Right lobe of liver (tissue), 6 donors: ENCODE measurements at regions not wholly inside any gene's neighbourhood (a gene's known extent, or its start where the extent isn't known, plus 50 kb on each side); places are given as distances from the start of the nearest gene placed in this dataset.

Experiments used
- ATAC-seq, 4 donors: fragments of 200-7000 bp; cut with Tn5 transposase; one replicate each; pipeline ENCODE4 v1.9.1; 2020; ENCODE audit warnings: mild to moderate bottlenecking in 4 of 4, moderate library complexity in 4 of 4
- DNase-seq, 3 donors: peaks; one replicate each; pipeline ENCODE4 v3.0.0-alpha.2; 2020
- H3K27ac ChIP-seq, 3 donors: fragments of 200-600 bp; one replicate each; pipeline ENCODE4 v1.8.0; 2022
- H3K27me3 ChIP-seq, 2 donors: fragments of 200-600 bp; one replicate each; pipeline ENCODE4 v1.8.0; 2022
- H3K36me3 ChIP-seq, 4 donors: fragments of 200-600 bp; sonication (generic) in 1 of 4; one replicate each; pipeline versions ENCODE4 v1.5.1 to v1.8.0; 2017 to 2022; ENCODE audit warnings: control low read depth in 1 of 4
- H3K4me1 ChIP-seq, 4 donors: fragments of 200-600 bp; sonication (generic) in 1 of 4; one replicate each; pipeline versions ENCODE4 v1.5.1 to v1.8.0; 2017 to 2022; ENCODE audit warnings: control low read depth in 1 of 4
- H3K4me3 ChIP-seq, 3 donors: fragments of 200-600 bp; one replicate each; pipeline ENCODE4 v1.8.0; 2022
- H3K9me3 ChIP-seq, 4 donors: fragments of 200-600 bp; sonication (generic) in 1 of 4; one replicate each; pipeline versions ENCODE4 v1.5.1 to v1.8.0; 2017 to 2022; ENCODE audit warnings: control low read depth in 1 of 4
- POLR2A ChIP-seq: fragments of 450-650 bp; IDR thresholded peaks from one replicate; pipeline ENCODE4 v1.6.1; 2017; ENCODE audit warnings: antibody characterized with exemption, mild to moderate bottlenecking
- WGBS: methylation state at CpG from one replicate; pipeline ENCODE4 v1.1.6; 2018; ENCODE audit warnings: low coverage, low lambda C conversion rate; ENCODE audit not compliant: insufficient coverage; ENCODE audit errors: missing lambda C conversion rate; 5-methylcytosine and 5-hydroxymethylcytosine counted together
- intact Hi-C, 2 donors: fragments of 100-400 bp; cut with DNase I; formaldehyde crosslinking; loops; one replicate each; pipeline versions ENCODE4 v1.11.2 to v1.14.1; 2022
- TF ChIP-seq, protein P1 (sequence below), 4 donors: fragments of 200-600 bp in 3 of 4; fragments of 450-650 bp in 1 of 4; IDR thresholded peaks; one replicate each; pipeline versions ENCODE4 v1.5.1 to v1.8.0; 2016 to 2022; ENCODE audit warnings: antibody characterized with exemption in 4 of 4, mild to moderate bottlenecking in 2 of 4
- donor health status: DM: no; HTN: yes; CAD: no.
- donor health status: DM: no; HTN: no; CAD: no.
- donor health status: DM: no; HTN: no; CAD: no.
- donor health status: DM: no; HTN: yes; CAD: no.
- donor health status: DM: no; HTN: yes; CAD: no.

DNA sequence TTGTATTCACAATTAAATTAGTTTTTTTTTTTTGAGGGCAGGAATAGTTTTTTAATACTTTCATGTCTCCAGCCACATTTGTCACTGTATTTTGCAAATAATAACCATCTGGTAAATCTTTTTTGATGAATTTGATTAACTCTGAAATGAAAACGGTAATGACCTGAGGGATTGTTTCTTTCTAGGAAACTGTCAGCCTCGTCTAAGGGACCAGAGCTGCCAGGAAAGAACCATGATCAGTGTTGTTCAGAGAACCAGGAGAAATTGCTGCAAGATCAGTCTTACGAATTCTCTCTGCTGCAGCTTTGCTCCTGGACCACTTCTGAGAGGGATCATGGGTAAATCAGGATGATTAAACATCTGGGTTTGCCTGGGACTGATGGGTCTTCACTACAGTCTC is 114.5 kb upstream of the TAF11L2 start:
- DNase-seq (no peak), ATAC-seq (no peak)
- no peaks in the 10 kb centered on the region for H3K27me3 ChIP-seq
- no peak overlapping the region for H3K27ac ChIP-seq
- H3K4me1 ChIP-seq = no peaks in the 10 kb centered on the region
- TF ChIP-seq POLR2A = no peak
- TF ChIP-seq, protein P1, sequence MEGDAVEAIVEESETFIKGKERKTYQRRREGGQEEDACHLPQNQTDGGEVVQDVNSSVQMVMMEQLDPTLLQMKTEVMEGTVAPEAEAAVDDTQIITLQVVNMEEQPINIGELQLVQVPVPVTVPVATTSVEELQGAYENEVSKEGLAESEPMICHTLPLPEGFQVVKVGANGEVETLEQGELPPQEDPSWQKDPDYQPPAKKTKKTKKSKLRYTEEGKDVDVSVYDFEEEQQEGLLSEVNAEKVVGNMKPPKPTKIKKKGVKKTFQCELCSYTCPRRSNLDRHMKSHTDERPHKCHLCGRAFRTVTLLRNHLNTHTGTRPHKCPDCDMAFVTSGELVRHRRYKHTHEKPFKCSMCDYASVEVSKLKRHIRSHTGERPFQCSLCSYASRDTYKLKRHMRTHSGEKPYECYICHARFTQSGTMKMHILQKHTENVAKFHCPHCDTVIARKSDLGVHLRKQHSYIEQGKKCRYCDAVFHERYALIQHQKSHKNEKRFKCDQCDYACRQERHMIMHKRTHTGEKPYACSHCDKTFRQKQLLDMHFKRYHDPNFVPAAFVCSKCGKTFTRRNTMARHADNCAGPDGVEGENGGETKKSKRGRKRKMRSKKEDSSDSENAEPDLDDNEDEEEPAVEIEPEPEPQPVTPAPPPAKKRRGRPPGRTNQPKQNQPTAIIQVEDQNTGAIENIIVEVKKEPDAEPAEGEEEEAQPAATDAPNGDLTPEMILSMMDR (IDR thresholded peaks at IDR 0.05) = no peak
- H3K4me3 ChIP-seq = no peak overlapping the region
- H3K9me3 ChIP-seq = no peaks in the 10 kb centered on the region
- intact Hi-C loops = no loop called here
- H3K36me3 ChIP-seq = no peaks in the 10 kb centered on the region
- WGBS = 27% methylated on average over 3 of the region's 3 CpGs

DNA sequence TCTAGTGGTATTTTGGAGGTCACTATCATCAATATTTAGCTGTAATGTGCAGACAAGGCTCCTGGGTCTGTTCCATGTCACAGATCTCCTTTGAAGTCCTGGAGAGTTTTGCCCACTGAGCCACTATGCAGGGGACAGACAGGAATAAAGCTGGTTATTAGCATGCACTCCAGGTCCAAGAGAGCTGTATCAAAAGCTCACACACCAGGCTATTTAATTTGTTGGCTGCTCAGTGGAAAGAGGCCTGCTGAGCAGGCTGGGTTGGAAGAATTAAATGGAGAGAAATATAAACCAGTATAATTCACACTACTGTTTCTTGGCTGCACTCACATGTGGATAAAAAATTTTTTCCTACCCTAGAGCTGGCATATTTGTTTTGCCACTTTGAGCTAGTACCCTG is 113.8 kb upstream of the TAF11L2 start:
- no peak overlapping the region for H3K27ac ChIP-seq
- DNase-seq = no peak
- ATAC-seq = no peak
- intact Hi-C loops = no loop called here
- no peak overlapping the region for H3K4me3 ChIP-seq
- no peaks in the 10 kb centered on the region for H3K9me3 ChIP-seq
- TF ChIP-seq, protein P1 (IDR thresholded peaks at IDR 0.05) = no peak
- TF ChIP-seq POLR2A = no peak
- no peaks in the 10 kb centered on the region for H3K36me3 ChIP-seq
- H3K27me3 ChIP-seq = no peaks in the 10 kb centered on the region
- H3K4me1 ChIP-seq = no peaks in the 10 kb centered on the region

DNA sequence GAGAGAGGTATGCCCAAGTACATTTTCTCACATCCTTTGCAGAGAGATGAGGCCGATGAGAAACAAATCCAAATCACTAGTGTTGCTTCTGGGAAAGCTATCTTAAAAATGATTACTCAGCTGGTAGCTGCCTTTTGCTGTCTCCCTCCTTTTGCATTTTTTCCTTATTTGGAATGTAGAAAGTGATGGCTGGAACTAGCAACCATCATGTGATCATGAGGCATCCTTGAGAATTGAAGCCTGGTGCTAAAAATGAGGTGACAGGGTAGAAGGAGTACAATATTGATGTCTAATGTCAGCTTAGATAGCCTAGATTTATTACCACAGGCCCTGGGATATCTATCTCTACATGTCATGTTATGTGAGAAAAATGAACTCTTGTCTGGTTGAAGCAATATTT is 109.3 kb upstream of the TAF11L2 start:
- no peaks in the 10 kb centered on the region for H3K36me3 ChIP-seq
- DNase-seq = no peak
- H3K27ac ChIP-seq = no peak overlapping the region
- H3K4me1 ChIP-seq = no peaks in the 10 kb centered on the region
- no peak for ATAC-seq
- H3K4me3 ChIP-seq = no peak overlapping the region
- H3K9me3 ChIP-seq = no peaks in the 10 kb centered on the region
- intact Hi-C loops = no loop called here
- TF ChIP-seq, protein P1 (IDR thresholded peaks at IDR 0.05) = no peak
- TF ChIP-seq POLR2A = no peak
- no peaks in the 10 kb centered on the region for H3K27me3 ChIP-seq
- WGBS = 75% methylated on average over 1 of the region's 1 CpG

DNA sequence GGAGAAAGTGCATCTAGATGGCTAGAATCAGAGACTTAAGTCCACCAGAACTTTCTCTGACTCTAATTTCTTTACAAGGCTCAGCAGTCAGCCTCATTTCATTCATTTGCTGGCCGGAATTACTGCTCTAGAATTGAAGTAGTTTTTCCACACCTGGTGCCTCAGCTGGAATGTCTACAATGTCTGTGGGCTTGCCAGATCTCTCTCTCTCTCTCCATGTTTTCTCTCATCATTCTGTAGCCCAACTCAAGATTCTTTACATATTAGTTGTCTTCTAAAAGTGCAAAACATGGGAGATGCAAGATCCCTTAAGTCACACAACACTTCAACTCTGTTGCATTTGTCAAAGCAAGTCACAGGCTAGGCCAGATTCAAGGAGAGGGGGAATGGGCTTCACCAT is 103.9 kb upstream of the TAF11L2 start:
- 40% methylated on average over 1 of the region's 1 CpG for WGBS
- ATAC-seq (no peak), DNase-seq (no peak)
- no peaks in the 10 kb centered on the region for H3K4me1 ChIP-seq
- H3K27ac ChIP-seq = no peak overlapping the region
- H3K9me3 ChIP-seq = no peaks in the 10 kb centered on the region
- H3K27me3 ChIP-seq = no peaks in the 10 kb centered on the region
- no peak overlapping the region for H3K4me3 ChIP-seq
- intact Hi-C loops = no loop called here
- no peaks in the 10 kb centered on the region for H3K36me3 ChIP-seq
- TF ChIP-seq POLR2A = no peak
- TF ChIP-seq, protein P1 (IDR thresholded peaks at IDR 0.05) = no peak
